Spleen (tissue), 7 donors: ENCODE measurements at regions not wholly inside any gene's neighbourhood (a gene's known extent, or its start where the extent isn't known, plus 50 kb on each side); places are given as distances from the start of the nearest gene placed in this dataset.

Experiments used
- CTCF ChIP-seq, 11 experiments: fragments of 200-600 bp in 7 of 11; fragments of 450-650 bp in 4 of 11; sonication (generic) in 4 of 11; IDR thresholded peaks in 8 of 11; conservative IDR thresholded peaks in 3 of 11; 1 replicate in 7 of 11; 2 replicates in 4 of 11; pipeline versions ENCODE4 v1.4.0 to v1.8.0; 2016 to 2021; ENCODE audit warnings: antibody characterized with exemption in 11 of 11, inconsistent platforms in 4 of 11, mild to moderate bottlenecking in 1 of 11
- POLR2A ChIP-seq, 3 donors: fragments of 450-650 bp; IDR thresholded peaks; one replicate each; pipeline ENCODE4 v1.5.1; 2017; ENCODE audit warnings: antibody characterized with exemption in 3 of 3, mild to moderate bottlenecking in 1 of 3
- donor health status: DM: no; HTN: no; CAD: no; lungs with moderate emphysema.
- donor health status: DM: no; HTN: no; CAD: no.
- donor health status: DM: no; HTN: no; CAD: no.

- TF ChIP-seq CTCF (IDR thresholded peaks at IDR 0.05 in 8 of 11, conservative IDR thresholded peaks at IDR 0.05 in 3 of 11) (no peak), POLR2A (IDR thresholded peaks at IDR 0.05) (no peak)
These were observed 686.2 kb upstream of the NR2F2 start for GRCh38 chr15:95644100-95644875.
